ENCODE measurements at regions not wholly inside any gene's neighbourhood (a gene's known extent, or its start where the extent isn't known, plus 50 kb on each side); places are given as distances from the start of the nearest gene placed in this dataset.

GRCh38 chr6:82441047-82441855, 77.6 kb downstream of the TPBG start:
- Mint-ChIP-seq H3K4me1 (ENCODE audit: low read depth, unreplicated experiment) (no peaks in the 10 kb centered on the region), H3K36me3 (ENCODE audit: unreplicated experiment) (no peaks in the 10 kb centered on the region), H3K27me3 (ENCODE audit: unreplicated experiment) (no peaks in the 10 kb centered on the region), H3K27ac (ENCODE audit: unreplicated experiment) (no peak overlapping the region), H3K9me3 (ENCODE audit: unreplicated experiment) (no peaks in the 10 kb centered on the region), H3K4me3 (ENCODE audit: unreplicated experiment) (no peak overlapping the region)
- DNase-seq = no peak
- no peak for TF ChIP-seq CTCF (IDR thresholded peaks at IDR 0.05; ENCODE audit: partially characterized antibody, unreplicated experiment)

GRCh38 chr6:82442061-82442719, 78.6 kb downstream of the TPBG start:
- H3K4me1 Mint-ChIP-seq (ENCODE audit: low read depth, unreplicated experiment) = no peaks in the 10 kb centered on the region
- no peak overlapping the region for H3K27ac Mint-ChIP-seq (ENCODE audit: unreplicated experiment)
- H3K27me3 Mint-ChIP-seq (ENCODE audit: unreplicated experiment) = no peaks in the 10 kb centered on the region
- no peaks in the 10 kb centered on the region for H3K36me3 Mint-ChIP-seq (ENCODE audit: unreplicated experiment)
- no peaks in the 10 kb centered on the region for H3K9me3 Mint-ChIP-seq (ENCODE audit: unreplicated experiment)
- no peak overlapping the region for H3K4me3 Mint-ChIP-seq (ENCODE audit: unreplicated experiment)
- TF ChIP-seq CTCF (IDR thresholded peaks at IDR 0.05; ENCODE audit: partially characterized antibody, unreplicated experiment) = no peak
- DNase-seq = no peak

GRCh38 chr6:82458147-82458546, 94.5 kb downstream of the TPBG start:
- Mint-ChIP-seq H3K36me3 (ENCODE audit: unreplicated experiment) (peaks cover 6% of the 10 kb centered on the region), H3K9me3 (ENCODE audit: unreplicated experiment) (peaks cover 2% of the 10 kb centered on the region), H3K27ac (ENCODE audit: unreplicated experiment) (no peak overlapping the region), H3K27me3 (ENCODE audit: unreplicated experiment) (no peaks in the 10 kb centered on the region), H3K4me3 (ENCODE audit: unreplicated experiment) (no peak overlapping the region), H3K4me1 (ENCODE audit: low read depth, unreplicated experiment) (no peaks in the 10 kb centered on the region)
- no peak for TF ChIP-seq CTCF (IDR thresholded peaks at IDR 0.05; ENCODE audit: partially characterized antibody, unreplicated experiment)
- no peak for DNase-seq

- Mint-ChIP-seq H3K27me3 (ENCODE audit: unreplicated experiment) (no peaks in the 10 kb centered on the region), H3K9me3 (ENCODE audit: unreplicated experiment) (peaks cover 2% of the 10 kb centered on the region), H3K4me1 (ENCODE audit: low read depth, unreplicated experiment) (no peaks in the 10 kb centered on the region)
Measured at GRCh38 chr6:82458705-82459104, 95.1 kb downstream of the TPBG start.

More at GRCh38 chr6:82458705-82459104, 95.1 kb downstream of the TPBG start:
- Mint-ChIP-seq H3K27ac (ENCODE audit: unreplicated experiment) (no peak overlapping the region), H3K36me3 (ENCODE audit: unreplicated experiment) (peaks cover 6% of the 10 kb centered on the region), H3K4me3 (ENCODE audit: unreplicated experiment) (no peak overlapping the region)
- no peak for TF ChIP-seq CTCF (IDR thresholded peaks at IDR 0.05; ENCODE audit: partially characterized antibody, unreplicated experiment)
- DNase-seq = no peak
